K562 (cell line): ENCODE measurements at regions not wholly inside any gene's neighbourhood (a gene's known extent, or its start where the extent isn't known, plus 50 kb on each side); places are given as distances from the start of the nearest gene placed in this dataset.
A peak's percentile ranks its signal among the peaks of the same experiment; 100 is the strongest.

ENCODE experiments used
- AFF4 ChIP-seq: sonication (generic); formaldehyde crosslinking; IDR thresholded peaks from 2 replicates; pipeline ENCODE4 v1.8.0; 2023; ENCODE audit warnings: mild to moderate bottlenecking, missing genetic modification reagents
- DACH1 ChIP-seq: fragments of 450-650 bp; IDR thresholded peaks from 2 replicates; pipeline ENCODE4 v1.6.1; 2018; ENCODE audit not compliant: partially characterized antibody
- DMBX1 ChIP-seq: fragments of 250-450 bp; sonication (Bioruptor Pico); IDR thresholded peaks from 2 replicates; pipeline ENCODE4 v1.8.0; 2022; ENCODE audit warnings: inconsistent platforms, mild to moderate bottlenecking, moderate library complexity, borderline replicate concordance
- RAD21 ChIP-seq, 2 experiments: fragments of 250-450 bp in 1 of 2; fragments of 450-650 bp in 1 of 2; sonication (Bioruptor Pico) in 1 of 2; formaldehyde crosslinking in 1 of 2; IDR thresholded peaks in 1 of 2; conservative IDR thresholded peaks in 1 of 2; 2 replicates each; pipeline versions ENCODE4 v1.4.0 to v1.8.0; 2020 to 2022; ENCODE audit warnings: mild to moderate bottlenecking in 2 of 2, moderate library complexity in 1 of 2
- RREB1 ChIP-seq: fragments of 250-450 bp; sonication (Bioruptor Pico); IDR thresholded peaks from 2 replicates; pipeline ENCODE4 v1.4.0; 2020
- SMC3 ChIP-seq: conservative IDR thresholded peaks from 2 replicates; pipeline ENCODE4 v1.6.1; 2011; ENCODE audit warnings: low read depth, low read length, improper control_type of control experiment; ENCODE audit not compliant: insufficient read depth
- TF ChIP-seq, protein P1 (sequence below), 2 experiments: fragments of 450-650 bp; formaldehyde crosslinking in 1 of 2; IDR thresholded peaks; 2 replicates each; pipeline versions ENCODE4 v1.4.0 to v1.6.1; 2014 to 2020; ENCODE audit warnings: mild to moderate bottlenecking in 2 of 2, borderline replicate concordance in 1 of 2, low read depth in 1 of 2

DNA sequence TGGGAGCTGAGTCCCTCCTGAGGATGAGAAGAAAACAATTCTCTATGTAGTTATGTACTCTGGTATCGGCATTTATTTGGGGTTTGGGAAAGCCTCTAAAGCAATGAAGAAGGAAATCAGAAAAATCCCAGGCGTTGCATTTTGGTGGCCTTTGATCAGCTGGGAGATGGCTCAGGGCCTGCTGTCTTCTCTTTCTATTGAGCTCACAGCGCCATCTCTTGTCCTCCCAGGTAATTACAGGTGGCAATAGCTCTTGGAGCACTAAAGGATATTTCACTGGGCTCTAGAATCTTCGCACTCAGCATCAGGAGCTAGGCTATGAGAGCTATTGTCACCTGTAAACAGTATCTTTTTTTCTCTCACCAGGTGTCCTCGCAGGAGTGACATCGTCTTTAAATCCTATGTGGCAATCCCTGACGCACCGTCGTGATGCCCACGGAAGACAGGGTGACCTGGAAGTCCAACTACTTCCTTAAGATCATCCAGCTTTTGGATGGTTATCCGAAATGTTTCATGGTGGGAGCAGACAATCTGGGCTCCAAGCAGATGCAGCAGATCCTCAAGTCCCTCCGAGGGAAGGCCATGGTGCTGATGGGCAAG is 76.1 kb upstream of the PMAIP1 start (continued):
- TF ChIP-seq, protein P1, sequence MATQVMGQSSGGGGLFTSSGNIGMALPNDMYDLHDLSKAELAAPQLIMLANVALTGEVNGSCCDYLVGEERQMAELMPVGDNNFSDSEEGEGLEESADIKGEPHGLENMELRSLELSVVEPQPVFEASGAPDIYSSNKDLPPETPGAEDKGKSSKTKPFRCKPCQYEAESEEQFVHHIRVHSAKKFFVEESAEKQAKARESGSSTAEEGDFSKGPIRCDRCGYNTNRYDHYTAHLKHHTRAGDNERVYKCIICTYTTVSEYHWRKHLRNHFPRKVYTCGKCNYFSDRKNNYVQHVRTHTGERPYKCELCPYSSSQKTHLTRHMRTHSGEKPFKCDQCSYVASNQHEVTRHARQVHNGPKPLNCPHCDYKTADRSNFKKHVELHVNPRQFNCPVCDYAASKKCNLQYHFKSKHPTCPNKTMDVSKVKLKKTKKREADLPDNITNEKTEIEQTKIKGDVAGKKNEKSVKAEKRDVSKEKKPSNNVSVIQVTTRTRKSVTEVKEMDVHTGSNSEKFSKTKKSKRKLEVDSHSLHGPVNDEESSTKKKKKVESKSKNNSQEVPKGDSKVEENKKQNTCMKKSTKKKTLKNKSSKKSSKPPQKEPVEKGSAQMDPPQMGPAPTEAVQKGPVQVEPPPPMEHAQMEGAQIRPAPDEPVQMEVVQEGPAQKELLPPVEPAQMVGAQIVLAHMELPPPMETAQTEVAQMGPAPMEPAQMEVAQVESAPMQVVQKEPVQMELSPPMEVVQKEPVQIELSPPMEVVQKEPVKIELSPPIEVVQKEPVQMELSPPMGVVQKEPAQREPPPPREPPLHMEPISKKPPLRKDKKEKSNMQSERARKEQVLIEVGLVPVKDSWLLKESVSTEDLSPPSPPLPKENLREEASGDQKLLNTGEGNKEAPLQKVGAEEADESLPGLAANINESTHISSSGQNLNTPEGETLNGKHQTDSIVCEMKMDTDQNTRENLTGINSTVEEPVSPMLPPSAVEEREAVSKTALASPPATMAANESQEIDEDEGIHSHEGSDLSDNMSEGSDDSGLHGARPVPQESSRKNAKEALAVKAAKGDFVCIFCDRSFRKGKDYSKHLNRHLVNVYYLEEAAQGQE (IDR thresholded peaks at IDR 0.05; ENCODE audit: borderline replicate concordance) = peak; percentile 58; the same call in 1 of the 2 replicates
- TF ChIP-seq, protein P1 (CRISPR knock-in tag; IDR thresholded peaks at IDR 0.05; ENCODE audit: low read depth) = no peak
- TF ChIP-seq SMC3 = peak; percentile 53
- TF ChIP-seq RAD21 (CRISPR knock-in tag; conservative IDR thresholded peaks at IDR 0.05 in 1 of 2, IDR thresholded peaks at IDR 0.05 in 1 of 2) = peak; percentile 60 to 77
- no peak for TF ChIP-seq RREB1 (CRISPR knock-in tag)
- TF ChIP-seq DACH1 = peak; percentile 45
- TF ChIP-seq DMBX1 = no peak
- no peak for TF ChIP-seq AFF4 (CRISPR knock-in tag)
